ENCODE measurements at regions not wholly inside any gene's neighbourhood (a gene's known extent, or its start where the extent isn't known, plus 50 kb on each side); places are given as distances from the start of the nearest gene placed in this dataset.

GRCh38 chr7:96636979-96637378 is 72.7 kb downstream of the SEM1 start:
- no peak overlapping the region for H3K27ac Mint-ChIP-seq
- no peaks in the 10 kb centered on the region for H3K27me3 Mint-ChIP-seq (ENCODE audit: low read depth)
- no peaks in the 10 kb centered on the region for H3K36me3 Mint-ChIP-seq
- ATAC-seq (no peak), DNase-seq (ENCODE audit: low spot score) (no peak)
- H3K4me3 Mint-ChIP-seq = no peak overlapping the region
- ChIA-PET CTCF (no interaction called here), POLR2A (no interaction called here)
- H3K4me1 Mint-ChIP-seq = peaks cover 6% of the 10 kb centered on the region
- TF ChIP-seq, protein P1, sequence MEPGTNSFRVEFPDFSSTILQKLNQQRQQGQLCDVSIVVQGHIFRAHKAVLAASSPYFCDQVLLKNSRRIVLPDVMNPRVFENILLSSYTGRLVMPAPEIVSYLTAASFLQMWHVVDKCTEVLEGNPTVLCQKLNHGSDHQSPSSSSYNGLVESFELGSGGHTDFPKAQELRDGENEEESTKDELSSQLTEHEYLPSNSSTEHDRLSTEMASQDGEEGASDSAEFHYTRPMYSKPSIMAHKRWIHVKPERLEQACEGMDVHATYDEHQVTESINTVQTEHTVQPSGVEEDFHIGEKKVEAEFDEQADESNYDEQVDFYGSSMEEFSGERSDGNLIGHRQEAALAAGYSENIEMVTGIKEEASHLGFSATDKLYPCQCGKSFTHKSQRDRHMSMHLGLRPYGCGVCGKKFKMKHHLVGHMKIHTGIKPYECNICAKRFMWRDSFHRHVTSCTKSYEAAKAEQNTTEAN (CRISPR knock-in tag; IDR thresholded peaks at IDR 0.05) = no peak
- TF ChIP-seq, protein P2, sequence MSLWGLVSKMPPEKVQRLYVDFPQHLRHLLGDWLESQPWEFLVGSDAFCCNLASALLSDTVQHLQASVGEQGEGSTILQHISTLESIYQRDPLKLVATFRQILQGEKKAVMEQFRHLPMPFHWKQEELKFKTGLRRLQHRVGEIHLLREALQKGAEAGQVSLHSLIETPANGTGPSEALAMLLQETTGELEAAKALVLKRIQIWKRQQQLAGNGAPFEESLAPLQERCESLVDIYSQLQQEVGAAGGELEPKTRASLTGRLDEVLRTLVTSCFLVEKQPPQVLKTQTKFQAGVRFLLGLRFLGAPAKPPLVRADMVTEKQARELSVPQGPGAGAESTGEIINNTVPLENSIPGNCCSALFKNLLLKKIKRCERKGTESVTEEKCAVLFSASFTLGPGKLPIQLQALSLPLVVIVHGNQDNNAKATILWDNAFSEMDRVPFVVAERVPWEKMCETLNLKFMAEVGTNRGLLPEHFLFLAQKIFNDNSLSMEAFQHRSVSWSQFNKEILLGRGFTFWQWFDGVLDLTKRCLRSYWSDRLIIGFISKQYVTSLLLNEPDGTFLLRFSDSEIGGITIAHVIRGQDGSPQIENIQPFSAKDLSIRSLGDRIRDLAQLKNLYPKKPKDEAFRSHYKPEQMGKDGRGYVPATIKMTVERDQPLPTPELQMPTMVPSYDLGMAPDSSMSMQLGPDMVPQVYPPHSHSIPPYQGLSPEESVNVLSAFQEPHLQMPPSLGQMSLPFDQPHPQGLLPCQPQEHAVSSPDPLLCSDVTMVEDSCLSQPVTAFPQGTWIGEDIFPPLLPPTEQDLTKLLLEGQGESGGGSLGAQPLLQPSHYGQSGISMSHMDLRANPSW (CRISPR knock-in tag; conservative IDR thresholded peaks at IDR 0.05; ENCODE audit: low read depth) = no peak
- TF ChIP-seq EMX1 (CRISPR knock-in tag; IDR thresholded peaks at IDR 0.05) (no peak), MYBL2 (CRISPR knock-in tag; IDR thresholded peaks at IDR 0.05) (no peak), IRF1 (CRISPR knock-in tag; IDR thresholded peaks at IDR 0.05) (no peak), ETV6 (CRISPR knock-in tag; IDR thresholded peaks at IDR 0.05) (no peak), CREB1 (CRISPR knock-in tag; IDR thresholded peaks at IDR 0.05) (no peak), FOXK1 (CRISPR knock-in tag; IDR thresholded peaks at IDR 0.05) (no peak)
- TF ChIP-seq, protein P3, sequence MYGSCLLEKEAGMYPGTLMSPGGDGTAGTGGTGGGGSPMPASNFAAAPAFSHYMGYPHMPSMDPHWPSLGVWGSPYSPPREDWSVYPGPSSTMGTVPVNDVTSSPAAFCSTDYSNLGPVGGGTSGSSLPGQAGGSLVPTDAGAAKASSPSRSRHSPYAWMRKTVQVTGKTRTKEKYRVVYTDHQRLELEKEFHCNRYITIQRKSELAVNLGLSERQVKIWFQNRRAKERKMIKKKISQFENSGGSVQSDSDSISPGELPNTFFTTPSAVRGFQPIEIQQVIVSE (CRISPR knock-in tag; IDR thresholded peaks at IDR 0.05; ENCODE audit: borderline replicate concordance) = no peak
- TF ChIP-seq, protein P4, sequence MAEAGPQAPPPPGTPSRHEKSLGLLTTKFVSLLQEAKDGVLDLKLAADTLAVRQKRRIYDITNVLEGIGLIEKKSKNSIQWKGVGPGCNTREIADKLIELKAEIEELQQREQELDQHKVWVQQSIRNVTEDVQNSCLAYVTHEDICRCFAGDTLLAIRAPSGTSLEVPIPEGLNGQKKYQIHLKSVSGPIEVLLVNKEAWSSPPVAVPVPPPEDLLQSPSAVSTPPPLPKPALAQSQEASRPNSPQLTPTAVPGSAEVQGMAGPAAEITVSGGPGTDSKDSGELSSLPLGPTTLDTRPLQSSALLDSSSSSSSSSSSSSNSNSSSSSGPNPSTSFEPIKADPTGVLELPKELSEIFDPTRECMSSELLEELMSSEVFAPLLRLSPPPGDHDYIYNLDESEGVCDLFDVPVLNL (CRISPR knock-in tag; IDR thresholded peaks at IDR 0.05; ENCODE audit: borderline replicate concordance, low read depth) = no peak
- no peaks in the 10 kb centered on the region for H3K9me3 Mint-ChIP-seq

GRCh38 chr7:96636342-96636860 is 73.2 kb downstream of the SEM1 start:
- Mint-ChIP-seq H3K4me3 (no peak overlapping the region), H3K27me3 (ENCODE audit: low read depth) (no peaks in the 10 kb centered on the region; the same call in 1 of the 2 replicates), H3K36me3 (no peaks in the 10 kb centered on the region), H3K4me1 (peaks cover 3% of the 10 kb centered on the region), H3K27ac (no peak overlapping the region), H3K9me3 (no peaks in the 10 kb centered on the region)
- CTCF ChIA-PET = no interaction called here
- DNase-seq (ENCODE audit: low spot score) (no peak), ATAC-seq (no peak)
- POLR2A ChIA-PET = no interaction called here
- no peak for TF ChIP-seq ZNF281 (CRISPR knock-in tag; IDR thresholded peaks at IDR 0.05)
- TF ChIP-seq ZNF416 (CRISPR knock-in tag; IDR thresholded peaks at IDR 0.05) = no peak
- TF ChIP-seq, protein P5, sequence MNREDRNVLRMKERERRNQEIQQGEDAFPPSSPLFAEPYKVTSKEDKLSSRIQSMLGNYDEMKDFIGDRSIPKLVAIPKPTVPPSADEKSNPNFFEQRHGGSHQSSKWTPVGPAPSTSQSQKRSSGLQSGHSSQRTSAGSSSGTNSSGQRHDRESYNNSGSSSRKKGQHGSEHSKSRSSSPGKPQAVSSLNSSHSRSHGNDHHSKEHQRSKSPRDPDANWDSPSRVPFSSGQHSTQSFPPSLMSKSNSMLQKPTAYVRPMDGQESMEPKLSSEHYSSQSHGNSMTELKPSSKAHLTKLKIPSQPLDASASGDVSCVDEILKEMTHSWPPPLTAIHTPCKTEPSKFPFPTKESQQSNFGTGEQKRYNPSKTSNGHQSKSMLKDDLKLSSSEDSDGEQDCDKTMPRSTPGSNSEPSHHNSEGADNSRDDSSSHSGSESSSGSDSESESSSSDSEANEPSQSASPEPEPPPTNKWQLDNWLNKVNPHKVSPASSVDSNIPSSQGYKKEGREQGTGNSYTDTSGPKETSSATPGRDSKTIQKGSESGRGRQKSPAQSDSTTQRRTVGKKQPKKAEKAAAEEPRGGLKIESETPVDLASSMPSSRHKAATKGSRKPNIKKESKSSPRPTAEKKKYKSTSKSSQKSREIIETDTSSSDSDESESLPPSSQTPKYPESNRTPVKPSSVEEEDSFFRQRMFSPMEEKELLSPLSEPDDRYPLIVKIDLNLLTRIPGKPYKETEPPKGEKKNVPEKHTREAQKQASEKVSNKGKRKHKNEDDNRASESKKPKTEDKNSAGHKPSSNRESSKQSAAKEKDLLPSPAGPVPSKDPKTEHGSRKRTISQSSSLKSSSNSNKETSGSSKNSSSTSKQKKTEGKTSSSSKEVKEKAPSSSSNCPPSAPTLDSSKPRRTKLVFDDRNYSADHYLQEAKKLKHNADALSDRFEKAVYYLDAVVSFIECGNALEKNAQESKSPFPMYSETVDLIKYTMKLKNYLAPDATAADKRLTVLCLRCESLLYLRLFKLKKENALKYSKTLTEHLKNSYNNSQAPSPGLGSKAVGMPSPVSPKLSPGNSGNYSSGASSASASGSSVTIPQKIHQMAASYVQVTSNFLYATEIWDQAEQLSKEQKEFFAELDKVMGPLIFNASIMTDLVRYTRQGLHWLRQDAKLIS (CRISPR knock-in tag; IDR thresholded peaks at IDR 0.05; ENCODE audit: borderline replicate concordance) = no peak
- TF ChIP-seq, protein P6, sequence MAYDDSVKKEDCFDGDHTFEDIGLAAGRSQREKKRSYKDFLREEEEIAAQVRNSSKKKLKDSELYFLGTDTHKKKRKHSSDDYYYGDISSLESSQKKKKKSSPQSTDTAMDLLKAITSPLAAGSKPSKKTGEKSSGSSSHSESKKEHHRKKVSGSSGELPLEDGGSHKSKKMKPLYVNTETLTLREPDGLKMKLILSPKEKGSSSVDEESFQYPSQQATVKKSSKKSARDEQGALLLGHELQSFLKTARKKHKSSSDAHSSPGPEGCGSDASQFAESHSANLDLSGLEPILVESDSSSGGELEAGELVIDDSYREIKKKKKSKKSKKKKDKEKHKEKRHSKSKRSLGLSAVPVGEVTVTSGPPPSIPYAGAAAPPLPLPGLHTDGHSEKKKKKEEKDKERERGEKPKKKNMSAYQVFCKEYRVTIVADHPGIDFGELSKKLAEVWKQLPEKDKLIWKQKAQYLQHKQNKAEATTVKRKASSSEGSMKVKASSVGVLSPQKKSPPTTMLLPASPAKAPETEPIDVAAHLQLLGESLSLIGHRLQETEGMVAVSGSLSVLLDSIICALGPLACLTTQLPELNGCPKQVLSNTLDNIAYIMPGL (CRISPR knock-in tag; IDR thresholded peaks at IDR 0.05) = no peak
- TF ChIP-seq TEAD1 (CRISPR knock-in tag; IDR thresholded peaks at IDR 0.05) = no peak
- no peak for TF ChIP-seq GTF2I (CRISPR knock-in tag; conservative IDR thresholded peaks at IDR 0.05)
- TF ChIP-seq, protein P7, sequence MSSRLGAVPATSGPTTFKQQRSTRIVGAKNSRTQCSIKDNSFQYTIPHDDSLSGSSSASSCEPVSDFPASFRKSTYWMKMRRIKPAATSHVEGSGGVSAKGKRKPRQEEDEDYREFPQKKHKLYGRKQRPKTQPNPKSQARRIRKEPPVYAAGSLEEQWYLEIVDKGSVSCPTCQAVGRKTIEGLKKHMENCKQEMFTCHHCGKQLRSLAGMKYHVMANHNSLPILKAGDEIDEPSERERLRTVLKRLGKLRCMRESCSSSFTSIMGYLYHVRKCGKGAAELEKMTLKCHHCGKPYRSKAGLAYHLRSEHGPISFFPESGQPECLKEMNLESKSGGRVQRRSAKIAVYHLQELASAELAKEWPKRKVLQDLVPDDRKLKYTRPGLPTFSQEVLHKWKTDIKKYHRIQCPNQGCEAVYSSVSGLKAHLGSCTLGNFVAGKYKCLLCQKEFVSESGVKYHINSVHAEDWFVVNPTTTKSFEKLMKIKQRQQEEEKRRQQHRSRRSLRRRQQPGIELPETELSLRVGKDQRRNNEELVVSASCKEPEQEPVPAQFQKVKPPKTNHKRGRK (CRISPR knock-in tag; IDR thresholded peaks at IDR 0.05; ENCODE audit: borderline replicate concordance) = no peak
- no peak for TF ChIP-seq RELA (CRISPR knock-in tag; IDR thresholded peaks at IDR 0.05; ENCODE audit: borderline replicate concordance)
